IPS-18c (cell line): ENCODE measurements at regions not wholly inside any gene's neighbourhood (a gene's known extent, or its start where the extent isn't known, plus 50 kb on each side); places are given as distances from the start of the nearest gene placed in this dataset.

Experiments
- H3K4me3 ChIP-seq: 2 replicates; pipeline ENCODE4 v1.7.0; 2013; ENCODE audit warnings: low read depth, mild to moderate bottlenecking, low read length, moderate library complexity; ENCODE audit not compliant: insufficient read depth
- H3K9me3 ChIP-seq: one replicate; pipeline ENCODE4 v1.6.1; 2013; ENCODE audit warnings: mild to moderate bottlenecking, low read length, moderate library complexity; ENCODE audit not compliant: control insufficient read depth, insufficient read depth

- H3K4me3 ChIP-seq: no peak overlapping the region
- H3K9me3 ChIP-seq: no peaks in the 10 kb centered on the region
These were observed 931.2 kb upstream of the B3GALT2 start for GRCh38 chr1:194117582-194117981.

GRCh38 chr1:194114288-194114687, 927.9 kb upstream of the B3GALT2 start:
- H3K9me3 ChIP-seq: no peaks in the 10 kb centered on the region

GRCh38 chr1:194105381-194105780, 919.0 kb upstream of the B3GALT2 start:
- H3K9me3 ChIP-seq: no peaks in the 10 kb centered on the region
- no peak overlapping the region for H3K4me3 ChIP-seq

More at GRCh38 chr1:194114288-194114687, 927.9 kb upstream of the B3GALT2 start:
- no peak overlapping the region for H3K4me3 ChIP-seq

- no peaks in the 10 kb centered on the region for H3K9me3 ChIP-seq
These were observed 917.9 kb upstream of the B3GALT2 start for GRCh38 chr1:194104247-194104844.

GRCh38 chr1:194103516-194104246, 917.3 kb upstream of the B3GALT2 start:
- Histone ChIP-seq H3K9me3 (no peaks in the 10 kb centered on the region), H3K4me3 (no peak overlapping the region)

More at GRCh38 chr1:194104247-194104844, 917.9 kb upstream of the B3GALT2 start:
- no peak overlapping the region for H3K4me3 ChIP-seq

GRCh38 chr1:194103101-194103500, 916.7 kb upstream of the B3GALT2 start:
- Histone ChIP-seq H3K4me3 (no peak overlapping the region), H3K9me3 (no peaks in the 10 kb centered on the region)

- no peak overlapping the region for H3K4me3 ChIP-seq
- no peaks in the 10 kb centered on the region for H3K9me3 ChIP-seq
These were observed 916.2 kb upstream of the B3GALT2 start for GRCh38 chr1:194102607-194103006.

GRCh38 chr1:194084755-194085154, 898.3 kb upstream of the B3GALT2 start:
- Histone ChIP-seq H3K9me3 (no peaks in the 10 kb centered on the region), H3K4me3 (no peak overlapping the region)

- no peak overlapping the region for H3K4me3 ChIP-seq
- H3K9me3 ChIP-seq: no peaks in the 10 kb centered on the region
These were observed 895.0 kb upstream of the B3GALT2 start for GRCh38 chr1:194081444-194081843.

GRCh38 chr1:194080826-194081225, 894.4 kb upstream of the B3GALT2 start:
- no peaks in the 10 kb centered on the region for H3K9me3 ChIP-seq
- H3K4me3 ChIP-seq: no peak overlapping the region

- H3K9me3 ChIP-seq: no peaks in the 10 kb centered on the region
- H3K4me3 ChIP-seq: no peak overlapping the region
These were observed 892.4 kb upstream of the B3GALT2 start for GRCh38 chr1:194078765-194079164.

- H3K4me3 ChIP-seq: no peak overlapping the region
- no peaks in the 10 kb centered on the region for H3K9me3 ChIP-seq
These were observed 890.2 kb upstream of the B3GALT2 start for GRCh38 chr1:194076646-194077045.

- no peaks in the 10 kb centered on the region for H3K9me3 ChIP-seq
- H3K4me3 ChIP-seq: no peak overlapping the region
These were observed 887.4 kb upstream of the B3GALT2 start for GRCh38 chr1:194073833-194074232.

- Histone ChIP-seq H3K9me3 (no peaks in the 10 kb centered on the region), H3K4me3 (no peak overlapping the region)
These were observed 884.8 kb upstream of the B3GALT2 start for GRCh38 chr1:194071205-194071604.

- Histone ChIP-seq H3K9me3 (no peaks in the 10 kb centered on the region), H3K4me3 (no peak overlapping the region)
These were observed 883.4 kb upstream of the B3GALT2 start for GRCh38 chr1:194069831-194070218.

GRCh38 chr1:194069168-194069830, 882.9 kb upstream of the B3GALT2 start:
- Histone ChIP-seq H3K4me3 (no peak overlapping the region), H3K9me3 (no peaks in the 10 kb centered on the region)

GRCh38 chr1:194068446-194069167, 882.2 kb upstream of the B3GALT2 start:
- Histone ChIP-seq H3K4me3 (no peak overlapping the region), H3K9me3 (no peaks in the 10 kb centered on the region)

- Histone ChIP-seq H3K4me3 (no peak overlapping the region), H3K9me3 (no peaks in the 10 kb centered on the region)
These were observed 881.4 kb upstream of the B3GALT2 start for GRCh38 chr1:194067772-194068171.
